Caki2 (cell line): ENCODE measurements at regions not wholly inside any gene's neighbourhood (a gene's known extent, or its start where the extent isn't known, plus 50 kb on each side); places are given as distances from the start of the nearest gene placed in this dataset.

Source experiments
- DNase-seq: peaks from one replicate; pipeline ENCODE4 v3.0.0-alpha.2; 2015; ENCODE audit warnings: low read depth
- in situ Hi-C: cut with HindIII; loops from 2 replicates; pipeline ENCODE4 v1.10.0; 2016; ENCODE audit warnings: low sequenced_read_pairs, low pct_unique_long_range_greater_than_20kb, mixed read lengths

- in situ Hi-C loops, result no loop called here
Measured at GRCh38 chr3:25071846-25072245, 356.2 kb upstream of the RARB start.

GRCh38 chr3:25073423-25073822, 354.6 kb upstream of the RARB start:
- in situ Hi-C loops, result no loop called here
- no peak for DNase-seq

More at GRCh38 chr3:25071846-25072245, 356.2 kb upstream of the RARB start:
- no peak for DNase-seq

- in situ Hi-C loops, result no loop called here
- no peak for DNase-seq
Measured at GRCh38 chr3:25074149-25074548, 353.9 kb upstream of the RARB start.

GRCh38 chr3:25080461-25080860, 347.6 kb upstream of the RARB start:
- in situ Hi-C loops, result no loop called here

GRCh38 chr3:25084016-25084415, 344.0 kb upstream of the RARB start:
- in situ Hi-C loops, result no loop called here
- DNase-seq, result no peak

More at GRCh38 chr3:25080461-25080860, 347.6 kb upstream of the RARB start:
- no peak for DNase-seq

- in situ Hi-C loops, result no loop called here
- DNase-seq, result no peak
Measured at GRCh38 chr3:25086721-25087120, 341.3 kb upstream of the RARB start.

- in situ Hi-C loops, result no loop called here
- DNase-seq, result no peak
Measured at GRCh38 chr3:25088284-25088683, 339.8 kb upstream of the RARB start.

GRCh38 chr3:25090698-25091453, 337.2 kb upstream of the RARB start:
- no peak for DNase-seq
- in situ Hi-C loops, result no loop called here

- in situ Hi-C loops, result no loop called here
- DNase-seq, result no peak
Measured at GRCh38 chr3:25091934-25092333, 336.1 kb upstream of the RARB start.

- no peak for DNase-seq
- in situ Hi-C loops, result no loop called here
Measured at GRCh38 chr3:25094932-25095685, 333.0 kb upstream of the RARB start.

- no peak for DNase-seq
- in situ Hi-C loops, result no loop called here
Measured at GRCh38 chr3:25096536-25096935, 331.5 kb upstream of the RARB start.

- DNase-seq, result peak; percentile 20
- in situ Hi-C loops, result no loop called here
Measured at GRCh38 chr3:25097023-25097422, 331.0 kb upstream of the RARB start.

GRCh38 chr3:25099666-25100065, 328.4 kb upstream of the RARB start:
- in situ Hi-C loops, result no loop called here
- no peak for DNase-seq

GRCh38 chr3:25103391-25103790, 324.7 kb upstream of the RARB start:
- in situ Hi-C loops, result no loop called here

GRCh38 chr3:25107918-25108617, 320.0 kb upstream of the RARB start:
- no peak for DNase-seq
- in situ Hi-C loops, result no loop called here

More at GRCh38 chr3:25103391-25103790, 324.7 kb upstream of the RARB start:
- DNase-seq, result no peak

- in situ Hi-C loops, result no loop called here
- DNase-seq, result no peak
Measured at GRCh38 chr3:25110642-25111041, 317.4 kb upstream of the RARB start.

- in situ Hi-C loops, result no loop called here
- DNase-seq, result no peak
Measured at GRCh38 chr3:25113891-25114290, 314.2 kb upstream of the RARB start.

GRCh38 chr3:25114532-25114931, 313.5 kb upstream of the RARB start:
- in situ Hi-C loops, result no loop called here
- no peak for DNase-seq

GRCh38 chr3:25117005-25117593, 311.0 kb upstream of the RARB start:
- DNase-seq, result no peak
- in situ Hi-C loops, result no loop called here
